Psoas muscle (tissue), 7 donors: ENCODE measurements at regions not wholly inside any gene's neighbourhood (a gene's known extent, or its start where the extent isn't known, plus 50 kb on each side); places are given as distances from the start of the nearest gene placed in this dataset.

Experiments
- ATAC-seq, 4 donors: fragments of 200-7000 bp; cut with Tn5 transposase; one replicate each; pipeline ENCODE4 v1.9.1; 2020; ENCODE audit warnings: moderate library complexity in 3 of 4, mild to moderate bottlenecking in 2 of 4
- DNase-seq, 2 donors: peaks; one replicate each; pipeline ENCODE4 v3.0.0-alpha.2; 2020
- H3K27ac ChIP-seq: fragments of 200-600 bp; one replicate; pipeline ENCODE4 v1.8.0; 2022
- H3K27me3 ChIP-seq, 3 donors: fragments of 200-600 bp in 1 of 3; one replicate each; pipeline versions ENCODE4 v1.6.1 to v1.8.0; 2013 to 2022; ENCODE audit warnings: low read length in 2 of 3, mild to moderate bottlenecking in 2 of 3, moderate library complexity in 1 of 3; ENCODE audit not compliant: insufficient read depth in 3 of 3
- H3K36me3 ChIP-seq, 2 donors: fragments of 200-600 bp in 1 of 2; one replicate each; pipeline versions ENCODE4 v1.6.1 to v1.8.0; 2013 to 2022; ENCODE audit warnings: low read depth in 1 of 2, mild to moderate bottlenecking in 1 of 2, moderate library complexity in 1 of 2; ENCODE audit not compliant: insufficient read depth in 1 of 2
- H3K4me1 ChIP-seq: fragments of 200-600 bp; one replicate; pipeline ENCODE4 v1.8.0; 2022
- H3K4me3 ChIP-seq: fragments of 200-600 bp; one replicate; pipeline ENCODE4 v1.8.0; 2022; ENCODE audit warnings: mild to moderate bottlenecking
- H3K9me3 ChIP-seq: fragments of 200-600 bp; one replicate; pipeline ENCODE4 v1.8.0; 2022
- CTCF ChIP-seq: fragments of 200-600 bp; IDR thresholded peaks from one replicate; pipeline ENCODE4 v1.8.0; 2022; ENCODE audit warnings: antibody characterized with exemption
- WGBS, 3 donors: extraction: QIAGEN DNeasy Blood & Tissue Kit; methylation state at CpG; one replicate each; pipeline versions ENCODE4 v1.1.6 to v1.1.7; 2013; 5-methylcytosine and 5-hydroxymethylcytosine counted together
- intact Hi-C, 2 donors: fragments of 100-400 bp; cut with DNase I; formaldehyde crosslinking; loops; one replicate each; pipeline versions ENCODE4 v1.11.0 to v1.14.2; 2022
- donor health status: healthy with polysubstance abuse.
- donor health status: DM: no; HTN: no; CAD: no; lungs with moderate emphysema.
- donor health status: Bipolar disorder and iron deficiency.
- donor health status: healthy.
- donor health status: DM: yes; HTN: yes; CAD: no.
- donor health status: DM: no; HTN: no; CAD: no.
- donor health status: DM: yes; HTN: yes; CAD: no.

- no peak overlapping the region for H3K4me3 ChIP-seq
- intact Hi-C loops, result no loop called here
- TF ChIP-seq CTCF, result no peak
- H3K36me3 ChIP-seq, result no peaks in the 10 kb centered on the region
- H3K27ac ChIP-seq, result no peak overlapping the region
- no peaks in the 10 kb centered on the region for H3K9me3 ChIP-seq
- no peak for DNase-seq
- H3K4me1 ChIP-seq, result peaks cover 6% of the 10 kb centered on the region
- WGBS, 3 donors, result 65 to 87% (median 69%) methylated on average over 1 of the region's 1 CpG
- no peaks in the 10 kb centered on the region for H3K27me3 ChIP-seq
- no peak for ATAC-seq
These were observed 179.3 kb upstream of the HDDC2 start for GRCh38 chr6:125481056-125481455.

GRCh38 chr6:125485757-125486156 is 184.0 kb upstream of the HDDC2 start:
- TF ChIP-seq CTCF, result no peak
- H3K27ac ChIP-seq, result no peak overlapping the region
- H3K9me3 ChIP-seq, result no peaks in the 10 kb centered on the region
- no peak overlapping the region for H3K4me3 ChIP-seq
- H3K27me3 ChIP-seq, result peaks cover 0 to 2% (median 0%) of the 10 kb centered on the region in 3 donors
- H3K4me1 ChIP-seq, result peaks cover 3% of the 10 kb centered on the region
- ATAC-seq, result no peak
- 75 to 96% (median 85%) methylated on average over 4 of the region's 4 CpGs for WGBS, 3 donors
- DNase-seq, result no peak
- intact Hi-C loops, result no loop called here
- H3K36me3 ChIP-seq, result no peaks in the 10 kb centered on the region

GRCh38 chr6:125486881-125487280 is 185.1 kb upstream of the HDDC2 start:
- Histone ChIP-seq H3K27ac (no peak overlapping the region), H3K36me3 (no peaks in the 10 kb centered on the region), H3K4me3 (no peak overlapping the region), H3K27me3 (peaks cover 0 to 5% (median 0%) of the 10 kb centered on the region in 3 donors), H3K9me3 (no peaks in the 10 kb centered on the region), H3K4me1 (no peaks in the 10 kb centered on the region)
- ATAC-seq (no peak), DNase-seq (no peak)
- intact Hi-C loops, result no loop called here
- TF ChIP-seq CTCF, result no peak
- 76 to 87% (median 80%) methylated on average over 2 of the region's 2 CpGs for WGBS, 3 donors

GRCh38 chr6:125489579-125490285 is 188.0 kb upstream of the HDDC2 start:
- Histone ChIP-seq H3K36me3 (no peaks in the 10 kb centered on the region), H3K4me3 (no peak overlapping the region), H3K27me3 (peaks cover 0 to 5% (median 0%) of the 10 kb centered on the region in 3 donors), H3K27ac (no peak overlapping the region), H3K9me3 (no peaks in the 10 kb centered on the region), H3K4me1 (no peaks in the 10 kb centered on the region)
- no peak for TF ChIP-seq CTCF
- no peak for ATAC-seq
- whole genome bisulfite sequencing, 3 donors, result 57 to 63% (median 62%) methylated on average over 2 of the region's 2 CpGs
- no peak for DNase-seq
- intact Hi-C loops, result no loop called here
